HG02973 (cell line): ENCODE measurements at regions not wholly inside any gene's neighbourhood (a gene's known extent, or its start where the extent isn't known, plus 50 kb on each side); places are given as distances from the start of the nearest gene placed in this dataset.

Experiments used
- ATAC-seq: cut with Tn5 transposase; IDR thresholded peaks from one replicate; pipeline ENCODE4 v1.9.1; 2021; ENCODE audit warnings: moderate library complexity; ENCODE audit not compliant: unreplicated experiment

- ATAC-seq = no peak
These were observed 590.4 kb downstream of the TBC1D4 start for GRCh38 chr13:74891610-74892009.

- no peak for ATAC-seq
These were observed 592.6 kb downstream of the TBC1D4 start for GRCh38 chr13:74889321-74889720.

DNA sequence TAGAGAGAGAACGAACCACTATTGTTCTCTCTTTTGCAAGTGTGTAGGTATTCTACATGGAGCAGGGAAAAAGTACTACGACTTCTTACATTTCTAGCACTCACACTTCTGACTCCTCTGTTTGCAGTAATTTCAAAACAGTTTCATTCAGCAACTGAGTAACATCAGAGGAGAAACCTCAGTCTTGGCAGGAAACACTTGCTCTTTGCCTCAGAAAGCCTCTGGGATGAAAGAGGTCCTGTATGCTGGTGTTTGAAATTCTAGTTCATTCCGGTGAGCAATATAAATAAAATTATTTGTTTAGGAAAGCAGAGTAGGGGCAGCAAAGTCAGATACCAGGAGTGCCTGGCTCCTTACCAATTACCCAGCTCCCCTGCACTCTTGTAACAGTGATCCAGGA is 595.5 kb downstream of the TBC1D4 start:
- ATAC-seq = no peak

DNA sequence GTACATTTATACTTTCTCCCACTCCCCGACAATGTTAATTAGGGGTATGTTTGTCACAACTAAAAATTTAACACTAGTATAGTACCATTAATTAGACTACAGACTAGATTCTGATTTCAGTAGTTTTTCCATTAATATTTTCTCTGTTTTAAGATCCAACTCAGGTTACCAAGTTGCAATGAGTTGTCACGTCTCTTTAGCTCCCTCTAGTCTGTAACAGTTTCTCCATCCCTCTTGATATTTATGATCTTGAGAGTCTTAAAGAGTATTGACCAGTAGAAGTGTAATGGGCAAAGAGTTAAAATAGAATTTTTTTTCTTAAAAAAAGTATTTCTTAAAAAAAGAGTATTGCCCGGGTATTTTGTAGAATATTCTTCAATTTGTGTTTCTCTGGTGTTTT is 598.1 kb downstream of the TBC1D4 start:
- no peak for ATAC-seq

GRCh38 chr13:74871369-74872070 is 610.4 kb downstream of the TBC1D4 start:
- no peak for ATAC-seq

DNA sequence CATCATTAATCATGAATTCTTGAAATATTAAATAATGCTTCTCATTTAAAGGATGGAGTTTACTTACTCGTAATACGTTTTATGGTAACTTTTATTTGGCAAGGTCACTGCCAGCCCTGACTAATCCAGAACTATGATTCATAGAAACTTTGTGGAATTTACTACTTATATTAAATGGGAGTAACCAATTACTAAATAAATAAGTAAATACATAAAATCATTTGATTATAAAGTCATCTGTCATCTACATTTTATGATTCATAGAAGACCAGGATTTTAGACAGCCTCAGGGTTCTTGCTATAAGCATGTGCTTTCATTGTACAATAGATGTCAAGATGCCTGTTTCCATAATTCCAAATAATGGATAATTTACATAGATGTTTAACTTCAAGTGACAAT is 611.1 kb downstream of the TBC1D4 start:
- ATAC-seq = no peak

GRCh38 chr13:74869846-74870245 is 612.1 kb downstream of the TBC1D4 start:
- ATAC-seq = no peak

DNA sequence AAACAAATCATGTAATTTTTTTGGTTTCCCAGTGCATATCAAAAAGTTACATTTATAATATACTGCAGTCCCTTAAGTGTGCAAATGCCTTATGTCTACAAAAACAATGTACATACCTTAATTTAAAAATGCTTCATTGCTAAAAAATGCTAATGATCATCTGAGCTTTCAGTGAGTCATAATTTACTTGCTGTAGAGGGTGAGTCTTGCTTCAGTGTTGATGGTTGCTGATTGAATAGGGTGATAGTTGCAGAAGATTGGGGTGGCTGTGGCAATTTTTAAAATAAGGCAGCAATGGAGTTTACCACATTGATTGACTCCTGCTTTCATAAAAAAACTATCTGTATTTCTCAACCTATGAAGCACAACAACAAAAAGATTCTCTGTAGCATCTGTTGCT is 613.9 kb downstream of the TBC1D4 start:
- ATAC-seq = no peak

DNA sequence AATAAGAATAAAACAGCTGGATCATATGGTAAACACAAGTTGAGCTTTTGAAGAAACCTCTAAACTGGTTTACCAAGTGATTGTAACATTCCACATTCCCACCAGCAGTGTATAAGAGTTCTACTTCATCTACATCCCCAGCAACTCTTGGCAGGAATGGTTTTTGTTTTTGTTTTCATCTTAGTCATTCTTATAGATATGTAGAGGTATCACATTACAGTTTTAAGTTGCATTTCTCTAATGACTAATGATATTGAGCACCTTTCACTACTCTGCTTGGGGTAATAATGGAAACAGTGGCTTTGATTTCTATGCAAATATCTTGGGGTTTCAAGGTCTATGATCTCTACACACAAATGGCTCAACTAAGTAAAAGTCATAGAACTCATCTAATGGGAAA is 614.5 kb downstream of the TBC1D4 start:
- ATAC-seq = no peak

GRCh38 chr13:74866101-74866500 is 615.9 kb downstream of the TBC1D4 start:
- ATAC-seq = no peak

DNA sequence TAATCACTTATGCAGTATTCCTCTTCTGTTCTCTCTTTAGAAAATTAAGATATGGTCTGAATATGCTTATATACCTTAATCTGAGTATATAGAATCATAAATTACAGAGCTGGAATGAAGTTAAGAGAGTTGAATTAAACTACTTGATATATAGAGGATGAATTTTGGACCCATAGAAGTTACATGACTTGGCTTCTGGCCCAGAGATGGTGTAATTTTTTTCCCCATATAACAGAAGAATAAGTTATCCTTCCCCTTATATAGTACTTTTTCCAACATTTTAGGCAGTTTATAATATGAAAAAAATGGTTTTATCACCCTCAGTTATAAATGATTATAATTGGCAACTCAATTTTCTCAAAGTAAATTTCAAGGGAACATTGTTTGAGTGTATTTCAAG is 616.3 kb downstream of the TBC1D4 start:
- no peak for ATAC-seq

- no peak for ATAC-seq
These were observed 621.2 kb downstream of the TBC1D4 start for GRCh38 chr13:74860789-74861188.

DNA sequence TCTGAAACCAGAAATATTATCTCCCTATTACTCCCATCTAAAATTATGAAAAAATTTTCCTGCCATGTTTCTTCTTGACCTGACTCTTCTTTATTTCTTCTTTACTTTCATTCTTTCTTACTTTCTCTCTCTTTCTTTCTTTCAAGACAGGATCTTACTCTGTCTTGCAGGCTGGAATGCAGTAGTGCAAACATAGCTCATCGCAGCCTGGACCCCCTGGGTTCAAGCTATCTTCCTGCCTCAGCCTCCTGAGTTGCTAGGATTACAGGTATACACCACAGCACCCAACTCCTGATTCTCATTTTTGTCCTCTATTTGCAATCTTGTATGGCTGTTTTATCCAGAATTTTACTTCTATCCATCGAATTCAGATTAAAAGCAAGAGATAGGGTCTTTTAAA is 631.1 kb downstream of the TBC1D4 start:
- ATAC-seq = no peak

DNA sequence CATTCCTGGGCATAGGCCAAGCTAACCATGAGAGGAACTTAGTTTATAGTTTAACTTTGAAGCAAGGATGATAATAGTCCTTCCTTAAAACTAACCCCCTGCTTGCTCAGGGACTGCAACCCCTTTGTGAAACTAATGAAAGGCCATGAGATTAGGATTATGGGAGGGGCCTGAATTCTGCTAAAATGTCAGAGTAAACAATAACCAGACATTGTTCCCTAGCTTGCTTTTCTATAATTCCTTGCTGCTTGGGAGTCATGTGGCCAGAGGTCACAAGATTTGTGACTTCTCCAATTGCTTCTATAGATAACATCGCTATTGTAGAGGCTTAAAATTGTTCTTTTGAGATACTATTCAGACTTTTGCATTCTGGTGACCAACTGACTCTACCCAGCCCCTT is 634.0 kb downstream of the TBC1D4 start:
- ATAC-seq = no peak

DNA sequence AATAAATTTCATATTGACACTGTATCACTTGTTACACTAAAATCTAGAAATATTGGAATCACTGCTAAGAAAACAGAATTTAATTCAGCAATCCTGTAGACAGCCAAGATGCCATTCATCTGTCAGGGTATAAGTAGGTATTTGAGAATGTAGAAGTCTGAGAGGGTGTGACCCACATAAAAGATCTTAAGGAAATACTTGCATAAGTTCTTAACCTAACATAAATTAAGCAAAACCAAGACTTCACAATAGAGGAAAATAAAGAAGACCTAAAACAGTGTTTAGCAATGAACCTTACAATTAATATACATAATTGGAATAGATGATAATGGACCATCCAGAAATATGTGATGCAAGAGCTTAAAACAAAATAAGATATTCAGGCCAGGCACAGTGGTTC is 636.2 kb downstream of the TBC1D4 start:
- ATAC-seq = no peak

DNA sequence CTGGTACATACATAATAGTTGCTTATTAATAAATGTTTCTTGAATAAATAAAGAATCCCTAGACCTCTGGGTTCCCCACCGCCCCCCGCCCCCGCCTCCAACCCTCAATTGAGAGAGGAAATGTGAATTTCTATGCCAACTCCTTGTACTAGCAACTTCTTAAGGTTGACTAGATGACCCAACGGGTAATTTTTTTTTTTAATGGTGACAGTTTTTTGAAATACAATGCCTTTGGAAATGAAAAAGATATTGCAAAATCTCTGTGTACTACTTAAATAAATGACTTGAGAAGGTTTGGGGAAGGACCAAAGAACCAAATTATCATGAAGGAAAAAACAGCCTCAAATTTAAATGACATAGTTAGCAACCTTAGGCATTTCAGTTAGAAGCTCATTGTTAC is 640.3 kb downstream of the TBC1D4 start:
- no peak for ATAC-seq

- no peak for ATAC-seq
These were observed 640.8 kb downstream of the TBC1D4 start for GRCh38 chr13:74841123-74841522.

GRCh38 chr13:74839656-74840055 is 642.3 kb downstream of the TBC1D4 start:
- no peak for ATAC-seq

GRCh38 chr13:74838096-74838495 is 643.9 kb downstream of the TBC1D4 start:
- ATAC-seq = no peak

- no peak for ATAC-seq
These were observed 645.3 kb downstream of the TBC1D4 start for GRCh38 chr13:74836628-74837027.

DNA sequence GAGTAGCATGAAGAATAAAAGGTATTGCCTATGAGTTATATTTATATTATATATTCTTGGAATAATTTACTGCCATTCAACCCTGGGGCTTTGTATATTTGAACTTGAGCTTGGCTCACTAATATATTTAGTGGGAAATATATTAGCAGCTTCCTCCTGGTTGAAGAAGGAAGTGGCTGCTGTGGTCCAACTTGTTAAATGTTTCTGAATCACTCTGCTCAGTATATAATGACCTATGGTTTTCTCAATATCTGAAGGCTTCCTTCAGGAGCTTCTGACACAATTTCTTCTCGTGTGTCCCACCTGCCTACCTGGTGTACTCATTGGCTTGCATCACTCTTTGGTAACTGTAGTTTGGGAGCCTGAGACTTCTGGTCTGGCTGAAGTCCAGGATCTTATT is 646.4 kb downstream of the TBC1D4 start:
- no peak for ATAC-seq

GRCh38 chr13:74825938-74826246 is 656.1 kb downstream of the TBC1D4 start:
- no peak for ATAC-seq

GRCh38 chr13:74825152-74825937 is 656.6 kb downstream of the TBC1D4 start:
- ATAC-seq = no peak
